Smooth muscle cell (in vitro differentiated cells): ENCODE measurements at regions not wholly inside any gene's neighbourhood (a gene's known extent, or its start where the extent isn't known, plus 50 kb on each side); places are given as distances from the start of the nearest gene placed in this dataset.

Experiments used
- DNase-seq: peaks from one replicate; lab custom pipeline; 2025; ENCODE audit not compliant: unreplicated experiment; lab: John Stamatoyannopoulos, UW
- H2AFZ ChIP-seq: fragments of 200-600 bp; sonication (generic); 2 replicates; pipeline ENCODE4 v1.6.0; 2016; ENCODE audit warnings: antibody characterized with exemption, low read depth, mild to moderate bottlenecking
- H3F3A ChIP-seq: fragments of 200-600 bp; sonication (generic); 2 replicates; pipeline ENCODE4 v1.6.0; 2017; ENCODE audit warnings: antibody characterized with exemption, low read depth
- H3K27ac ChIP-seq: fragments of 200-600 bp; sonication (generic); 2 replicates; pipeline ENCODE4 v1.5.1; 2016; ENCODE audit warnings: low read depth, mild to moderate bottlenecking
- H3K27me3 ChIP-seq: fragments of 200-600 bp; sonication (generic); 2 replicates; pipeline ENCODE4 v1.6.1; 2016; ENCODE audit warnings: low read depth, mild to moderate bottlenecking
- H3K36me3 ChIP-seq: fragments of 200-600 bp; sonication (generic); 2 replicates; pipeline ENCODE4 v1.5.1; 2016; ENCODE audit warnings: low read depth
- H3K4me1 ChIP-seq: fragments of 200-600 bp; sonication (generic); 2 replicates; pipeline ENCODE4 v1.5.1; 2016; ENCODE audit warnings: low read depth
- H3K4me2 ChIP-seq: fragments of 200-600 bp; sonication (generic); 2 replicates; pipeline ENCODE4 v1.6.0; 2016; ENCODE audit warnings: mild to moderate bottlenecking
- H3K4me3 ChIP-seq: fragments of 200-600 bp; sonication (generic); 2 replicates; pipeline ENCODE4 v1.5.1; 2016; ENCODE audit warnings: mild to moderate bottlenecking
- H3K79me2 ChIP-seq: fragments of 200-600 bp; sonication (generic); 2 replicates; pipeline ENCODE4 v1.6.0; 2016; ENCODE audit warnings: low read depth, mild to moderate bottlenecking
- H3K9ac ChIP-seq: fragments of 200-600 bp; sonication (generic); 2 replicates; pipeline ENCODE4 v1.6.0; 2016; ENCODE audit warnings: low read depth
- H3K9me3 ChIP-seq: fragments of 200-600 bp; sonication (generic); replicated peaks from 2 replicates; pipeline ENCODE4 v1.5.1; 2016; ENCODE audit warnings: low read depth
- H4K20me1 ChIP-seq: fragments of 200-600 bp; sonication (generic); 2 replicates; pipeline ENCODE4 v1.6.0; 2016; ENCODE audit warnings: low read depth
- WGBS: methylation state at CpG from one replicate; pipeline ENCODE4 v1.1.7; 2016; ENCODE audit warnings: low lambda C conversion rate; 5-methylcytosine and 5-hydroxymethylcytosine counted together
- TF ChIP-seq, protein P1 (sequence below): fragments of 200-600 bp; sonication (generic); IDR thresholded peaks from 2 replicates; pipeline ENCODE4 v1.5.1; 2017; ENCODE audit warnings: borderline replicate concordance, mild to moderate bottlenecking, antibody characterized with exemption; ENCODE audit not compliant: insufficient read depth, poor library complexity, severe bottlenecking

DNA sequence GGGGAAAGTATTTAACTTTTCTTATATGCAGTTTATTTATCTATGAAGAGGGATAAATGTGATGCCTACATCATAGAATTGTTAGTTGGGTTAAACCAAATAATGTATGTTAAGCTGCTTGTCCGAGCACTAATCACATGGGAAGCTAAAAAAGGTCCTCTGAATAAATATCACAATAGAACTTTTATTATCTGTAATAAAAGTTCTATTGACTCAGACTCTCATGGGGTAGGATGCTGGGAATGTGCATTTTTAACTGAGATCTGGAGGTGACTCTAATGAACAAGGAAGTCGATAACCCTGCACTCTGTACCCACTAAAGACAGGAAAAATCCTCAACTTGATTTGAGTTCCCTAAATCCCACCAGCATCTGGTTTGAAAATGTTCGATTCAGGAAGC, 205.9 kb upstream of the IL12B start:
- TF ChIP-seq, protein P1, sequence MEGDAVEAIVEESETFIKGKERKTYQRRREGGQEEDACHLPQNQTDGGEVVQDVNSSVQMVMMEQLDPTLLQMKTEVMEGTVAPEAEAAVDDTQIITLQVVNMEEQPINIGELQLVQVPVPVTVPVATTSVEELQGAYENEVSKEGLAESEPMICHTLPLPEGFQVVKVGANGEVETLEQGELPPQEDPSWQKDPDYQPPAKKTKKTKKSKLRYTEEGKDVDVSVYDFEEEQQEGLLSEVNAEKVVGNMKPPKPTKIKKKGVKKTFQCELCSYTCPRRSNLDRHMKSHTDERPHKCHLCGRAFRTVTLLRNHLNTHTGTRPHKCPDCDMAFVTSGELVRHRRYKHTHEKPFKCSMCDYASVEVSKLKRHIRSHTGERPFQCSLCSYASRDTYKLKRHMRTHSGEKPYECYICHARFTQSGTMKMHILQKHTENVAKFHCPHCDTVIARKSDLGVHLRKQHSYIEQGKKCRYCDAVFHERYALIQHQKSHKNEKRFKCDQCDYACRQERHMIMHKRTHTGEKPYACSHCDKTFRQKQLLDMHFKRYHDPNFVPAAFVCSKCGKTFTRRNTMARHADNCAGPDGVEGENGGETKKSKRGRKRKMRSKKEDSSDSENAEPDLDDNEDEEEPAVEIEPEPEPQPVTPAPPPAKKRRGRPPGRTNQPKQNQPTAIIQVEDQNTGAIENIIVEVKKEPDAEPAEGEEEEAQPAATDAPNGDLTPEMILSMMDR: no peak
- no peak overlapping the region for H3K27ac ChIP-seq
- no peaks in the 10 kb centered on the region for H3K79me2 ChIP-seq
- H3K4me3 ChIP-seq: no peak overlapping the region
- no peaks in the 10 kb centered on the region for H3K4me1 ChIP-seq
- H3K4me2 ChIP-seq: no peak overlapping the region
- 93% methylated on average over 3 of the region's 3 CpGs for WGBS
- H3K9ac ChIP-seq: no peak overlapping the region
- no peaks in the 10 kb centered on the region for H3K9me3 ChIP-seq
- H2AFZ ChIP-seq: no peak overlapping the region
- H3F3A ChIP-seq: peaks cover 6% of the 10 kb centered on the region
- no peaks in the 10 kb centered on the region for H3K36me3 ChIP-seq
- H4K20me1 ChIP-seq: no peaks in the 10 kb centered on the region
- no peak for DNase-seq
- no peaks in the 10 kb centered on the region for H3K27me3 ChIP-seq

DNA sequence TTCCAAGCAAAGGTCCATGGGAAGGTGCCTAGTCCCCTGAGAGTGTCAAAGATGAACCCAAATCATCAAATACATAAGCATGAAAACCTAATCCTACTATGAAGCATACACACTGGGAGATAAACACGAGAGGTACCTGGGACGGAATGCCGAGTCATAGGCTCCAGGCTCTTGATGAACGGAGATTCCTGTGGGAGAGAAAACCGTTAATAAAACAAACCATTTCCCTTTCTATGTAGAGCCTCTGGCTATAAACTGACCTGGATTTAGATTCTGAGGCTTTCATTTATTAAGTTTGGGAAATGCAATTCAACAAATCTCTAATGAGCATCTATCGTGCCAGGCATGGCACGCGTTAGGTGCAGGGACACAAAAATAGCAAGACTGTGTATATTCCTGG, 206.4 kb upstream of the IL12B start:
- H3K9ac ChIP-seq: no peak overlapping the region
- H3K27me3 ChIP-seq: no peaks in the 10 kb centered on the region
- H3K4me2 ChIP-seq: no peak overlapping the region
- DNase-seq: no peak
- no peaks in the 10 kb centered on the region for H3K4me1 ChIP-seq
- 87% methylated on average over 8 of the region's 8 CpGs for WGBS
- no peaks in the 10 kb centered on the region for H3K36me3 ChIP-seq
- no peaks in the 10 kb centered on the region for H3K9me3 ChIP-seq
- H4K20me1 ChIP-seq: no peaks in the 10 kb centered on the region
- H3F3A ChIP-seq: peaks cover 6% of the 10 kb centered on the region
- TF ChIP-seq, protein P1: no peak
- H3K4me3 ChIP-seq: no peak overlapping the region
- H2AFZ ChIP-seq: no peak overlapping the region
- no peaks in the 10 kb centered on the region for H3K79me2 ChIP-seq
- H3K27ac ChIP-seq: no peak overlapping the region

DNA sequence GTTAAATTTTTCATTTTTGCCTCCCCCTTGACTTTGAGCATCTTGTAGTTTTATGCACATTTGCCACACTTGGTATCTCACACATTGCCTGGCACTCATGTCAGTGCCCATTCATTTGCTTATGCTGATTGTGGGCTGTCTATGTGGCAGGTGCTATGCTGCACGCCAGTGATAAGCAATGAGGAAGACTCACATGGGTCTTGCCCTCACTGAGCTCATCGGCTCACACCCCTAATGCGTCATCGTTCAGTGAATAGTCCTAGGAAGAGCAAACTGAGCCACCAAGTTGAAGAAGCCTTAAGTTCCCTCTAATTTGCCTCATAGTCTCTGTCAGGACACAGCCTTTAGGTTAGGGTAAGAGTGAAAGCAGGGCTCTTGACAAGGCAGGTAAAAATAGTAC, 209.4 kb upstream of the IL12B start:
- 91% methylated on average over 4 of the region's 4 CpGs for WGBS
- Histone ChIP-seq H3K4me2 (no peak overlapping the region), H3K27me3 (no peaks in the 10 kb centered on the region), H3K9me3 (no peaks in the 10 kb centered on the region), H2AFZ (no peak overlapping the region), H3K79me2 (no peaks in the 10 kb centered on the region), H3K4me3 (no peak overlapping the region), H3K27ac (no peak overlapping the region), H3K4me1 (no peaks in the 10 kb centered on the region), H3K36me3 (no peaks in the 10 kb centered on the region), H4K20me1 (no peaks in the 10 kb centered on the region), H3F3A (no peaks in the 10 kb centered on the region), H3K9ac (no peak overlapping the region)
- TF ChIP-seq, protein P1: no peak
- DNase-seq: no peak

DNA sequence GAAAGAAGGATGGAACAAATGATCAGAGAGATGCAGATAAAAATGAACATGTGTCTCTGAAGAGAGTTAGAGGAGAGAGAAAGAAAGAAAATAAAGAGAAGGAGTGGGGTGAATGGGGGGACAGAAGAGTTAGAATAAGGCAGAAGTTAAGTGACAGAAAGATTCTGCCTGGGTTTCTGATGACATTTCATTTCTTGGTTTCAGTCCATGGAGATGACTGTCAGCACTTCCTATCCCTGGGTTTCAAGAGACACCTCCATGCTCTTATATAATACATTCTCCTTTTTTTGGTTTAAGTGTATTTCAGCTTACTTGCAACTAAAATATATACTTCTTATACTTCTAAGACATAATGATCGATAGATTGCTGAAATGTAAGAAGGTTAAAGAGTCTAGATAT, 213.0 kb upstream of the IL12B start:
- TF ChIP-seq, protein P1: no peak
- Histone ChIP-seq H3K4me3 (no peak overlapping the region), H2AFZ (no peak overlapping the region), H3K4me1 (no peaks in the 10 kb centered on the region), H3F3A (no peaks in the 10 kb centered on the region), H3K9me3 (no peaks in the 10 kb centered on the region), H3K79me2 (no peaks in the 10 kb centered on the region), H3K36me3 (no peaks in the 10 kb centered on the region), H3K9ac (no peak overlapping the region), H3K27me3 (no peaks in the 10 kb centered on the region), H3K4me2 (no peak overlapping the region), H3K27ac (no peak overlapping the region), H4K20me1 (no peaks in the 10 kb centered on the region)
- no peak for DNase-seq
- 94% methylated on average over 1 of the region's 1 CpG for WGBS
